HepG2 (cell line): ENCODE measurements at regions not wholly inside any gene's neighbourhood (a gene's known extent, or its start where the extent isn't known, plus 50 kb on each side); places are given as distances from the start of the nearest gene placed in this dataset.

ENCODE experiments used
- CTCF ChIP-seq: sonication (generic); formaldehyde crosslinking; IDR thresholded peaks from 2 replicates; pipeline ENCODE4 v1.5.0; 2020; ENCODE audit warnings: mild to moderate bottlenecking, missing genetic modification reagents, moderate library complexity
- EZH2 ChIP-seq: conservative IDR thresholded peaks from 2 replicates; pipeline ENCODE4 v1.6.1; 2012; ENCODE audit warnings: mild to moderate bottlenecking, low read depth, low read length, moderate library complexity
- GABPA ChIP-seq, 2 experiments: IDR thresholded peaks; 2 replicates each; pipeline ENCODE4 v1.6.1; 2011 to 2016; ENCODE audit warnings: low read depth in 2 of 2, low read length in 1 of 2, missing biosample characterization in 1 of 2, missing genetic modification characterization in 1 of 2
- GMEB2 ChIP-seq: IDR thresholded peaks from 2 replicates; pipeline ENCODE4 v1.6.1; 2016; ENCODE audit warnings: missing biosample characterization, missing genetic modification reagents, low read depth
- HCFC1 ChIP-seq: fragments of 150-350 bp; IDR thresholded peaks from 2 replicates; pipeline ENCODE4 v1.6.1; 2014; ENCODE audit warnings: low read depth, low read length
- HIVEP1 ChIP-seq: sonication (generic); formaldehyde crosslinking; IDR thresholded peaks from 2 replicates; pipeline ENCODE4 v1.4.0; 2020; ENCODE audit warnings: mild to moderate bottlenecking, missing genetic modification reagents
- HOXD1 ChIP-seq: sonication (generic); formaldehyde crosslinking; IDR thresholded peaks from 2 replicates; pipeline ENCODE4 v1.5.0; 2020; ENCODE audit warnings: missing genetic modification reagents
- JUNB ChIP-seq: sonication (generic); formaldehyde crosslinking; IDR thresholded peaks from 2 replicates; pipeline ENCODE4 v1.8.0; 2022; ENCODE audit warnings: missing genetic modification reagents, mild to moderate bottlenecking, borderline replicate concordance
- KDM5A ChIP-seq: fragments of 200-600 bp; sonication (generic); IDR thresholded peaks from 2 replicates; pipeline ENCODE4 v1.7.0; 2018; ENCODE audit warnings: antibody characterized with exemption, mild to moderate bottlenecking, low read length, borderline replicate concordance
- MEF2D ChIP-seq: sonication (generic); formaldehyde crosslinking; IDR thresholded peaks from 2 replicates; pipeline ENCODE4 v1.5.1; 2020; ENCODE audit warnings: mild to moderate bottlenecking, missing genetic modification reagents
- ZNF274 ChIP-seq: sonication (generic); formaldehyde crosslinking; IDR thresholded peaks from 2 replicates; pipeline ENCODE4 v1.5.1; 2020; ENCODE audit warnings: mild to moderate bottlenecking, missing genetic modification reagents
- ZNF616 ChIP-seq: sonication (generic); formaldehyde crosslinking; IDR thresholded peaks from 2 replicates; pipeline ENCODE4 v1.5.0; 2020; ENCODE audit warnings: low read depth, mild to moderate bottlenecking, missing genetic modification reagents
- ZNF687 ChIP-seq: sonication (generic); formaldehyde crosslinking; IDR thresholded peaks from 2 replicates; pipeline ENCODE4 v1.5.1; 2020; ENCODE audit warnings: mild to moderate bottlenecking, missing genetic modification reagents, moderate library complexity

GRCh38 chr4:24089851-24090534, 200.1 kb upstream of the PPARGC1A start:
- TF ChIP-seq KDM5A (no peak), JUNB (no peak), ZNF687 (CRISPR knock-in tag) (no peak), CTCF (CRISPR knock-in tag) (no peak), EZH2 (no peak), GMEB2 (CRISPR knock-in tag) (no peak), HIVEP1 (CRISPR knock-in tag) (no peak), MEF2D (CRISPR knock-in tag) (no peak), ZNF616 (CRISPR knock-in tag) (no peak), HOXD1 (CRISPR knock-in tag) (no peak), ZNF274 (CRISPR knock-in tag) (no peak), GABPA (IDR thresholded peaks at IDR 0.05; ENCODE audit: low read depth, low read length) (no peak), GABPA (CRISPR knock-in tag; IDR thresholded peaks at IDR 0.05; ENCODE audit: low read depth) (no peak), HCFC1 (no peak)
